ENCODE measurements at regions not wholly inside any gene's neighbourhood (a gene's known extent, or its start where the extent isn't known, plus 50 kb on each side); places are given as distances from the start of the nearest gene placed in this dataset.
A peak's percentile ranks its signal among the peaks of the same experiment; 100 is the strongest.

DNA sequence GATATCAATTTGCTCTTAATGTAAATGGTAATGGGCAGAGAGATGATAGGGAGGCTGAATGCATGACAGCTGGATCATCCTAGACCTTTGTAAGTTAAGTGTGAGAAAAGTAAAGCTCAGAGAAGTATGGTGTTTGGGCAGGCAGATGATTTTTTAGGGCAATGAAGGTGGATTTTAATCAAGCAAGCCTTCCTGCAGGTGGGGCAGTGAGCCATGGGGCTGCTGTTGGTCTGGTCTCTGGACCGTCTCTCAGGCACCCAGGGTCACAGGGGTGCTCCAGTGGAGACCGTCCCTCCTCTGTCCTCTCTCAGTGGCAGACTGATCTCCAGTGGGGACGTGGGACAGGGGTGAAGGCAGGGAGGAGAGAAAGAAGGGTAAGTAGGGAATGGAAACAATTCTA is 69.8 kb upstream of the STK17B start:
- Mint-ChIP-seq H3K4me3 (peak overlapping the region; percentile 74), H3K27me3 (no peaks in the 10 kb centered on the region), H3K4me1 (peaks cover 81% of the 10 kb centered on the region), H3K9me3 (ENCODE audit: insufficient read depth) (no peaks in the 10 kb centered on the region), H3K27ac (peak overlapping the region; percentile 100)
- peak overlapping the region; percentile 66 for H3K4me2 ChIP-seq (replicated peaks; ENCODE audit: low read depth, low read length, poor library complexity, severe bottlenecking)
- H3K27me3 ChIP-seq (replicated peaks in 1 of 4; ENCODE audit: control extremely low read depth in 1 of 4, control insufficient read depth in 3 of 4, insufficient read depth in 4 of 4, low read length in 3 of 4): no peaks in the 10 kb centered on the region
- peak overlapping the region; percentile 27 for H2AFZ ChIP-seq (ENCODE audit: insufficient read depth, low read depth, low read length, poor library complexity, severe bottlenecking)
- H3K9ac ChIP-seq (ENCODE audit: low read length): peak overlapping the region; percentile 16
- intact Hi-C loops (cut with micrococcal nuclease): loop anchor here (2.0 kb wide), 1 partner anchor 584 kb away; the partner anchor contains the start of gene SLC39A10
- POLR2A ChIA-PET: interaction anchor here (1.0 to 4.4 kb wide), 5 partner anchors 20 to 75 kb away, joined by 3 to 34 read pairs (median 6); partner anchors contain the start of gene STK17B
- peaks cover 27% of the 10 kb centered on the region for H3K79me2 ChIP-seq (ENCODE audit: control insufficient read depth, insufficient read depth, low read length)
- WGBS (ENCODE audit: insufficient coverage): 17% methylated on average over 1 of the region's 3 CpGs
- CTCF ChIA-PET: interaction anchor here (0.8 to 6.6 kb wide), 10 partner anchors 28 to 163 kb away, joined by 3 to 71 read pairs (median 5); partner anchors contain the start of gene STK17B
- TF ChIP-seq, protein P1, sequence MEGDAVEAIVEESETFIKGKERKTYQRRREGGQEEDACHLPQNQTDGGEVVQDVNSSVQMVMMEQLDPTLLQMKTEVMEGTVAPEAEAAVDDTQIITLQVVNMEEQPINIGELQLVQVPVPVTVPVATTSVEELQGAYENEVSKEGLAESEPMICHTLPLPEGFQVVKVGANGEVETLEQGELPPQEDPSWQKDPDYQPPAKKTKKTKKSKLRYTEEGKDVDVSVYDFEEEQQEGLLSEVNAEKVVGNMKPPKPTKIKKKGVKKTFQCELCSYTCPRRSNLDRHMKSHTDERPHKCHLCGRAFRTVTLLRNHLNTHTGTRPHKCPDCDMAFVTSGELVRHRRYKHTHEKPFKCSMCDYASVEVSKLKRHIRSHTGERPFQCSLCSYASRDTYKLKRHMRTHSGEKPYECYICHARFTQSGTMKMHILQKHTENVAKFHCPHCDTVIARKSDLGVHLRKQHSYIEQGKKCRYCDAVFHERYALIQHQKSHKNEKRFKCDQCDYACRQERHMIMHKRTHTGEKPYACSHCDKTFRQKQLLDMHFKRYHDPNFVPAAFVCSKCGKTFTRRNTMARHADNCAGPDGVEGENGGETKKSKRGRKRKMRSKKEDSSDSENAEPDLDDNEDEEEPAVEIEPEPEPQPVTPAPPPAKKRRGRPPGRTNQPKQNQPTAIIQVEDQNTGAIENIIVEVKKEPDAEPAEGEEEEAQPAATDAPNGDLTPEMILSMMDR (IDR thresholded peaks at IDR 0.05): no peak
- TF ChIP-seq EZH2 (IDR thresholded peaks at IDR 0.05; ENCODE audit: borderline replicate concordance, insufficient read depth, low read depth, low read length, poor library complexity, severe bottlenecking): no peak
- no peaks in the 10 kb centered on the region for H4K20me1 ChIP-seq (ENCODE audit: control insufficient read depth, insufficient read depth, low read length, poor library complexity, severe bottlenecking)
- peak overlapping the region; percentile 91 to 92 for H3K27ac ChIP-seq (ENCODE audit: low read length in 2 of 2)
- ATAC-seq (ENCODE audit: low read depth) (no peak), DNase-seq (peak; percentile 32)
- peaks cover 71 to 84% of the 10 kb centered on the region in 2 donors for H3K4me1 ChIP-seq (ENCODE audit: control insufficient read depth in 2 of 2, insufficient read depth in 2 of 2, low read length in 2 of 2)
- H3K4me3 ChIP-seq (ENCODE audit: control extremely low read depth in 1 of 5, extremely low read depth in 1 of 5, insufficient read depth in 1 of 5, low read depth in 2 of 5, low read length in 4 of 5): peak overlapping the region in 2 of 5 experiments; percentile 11 to 24
- H3K9me3 ChIP-seq (ENCODE audit: control extremely low read depth in 1 of 3, control insufficient read depth in 2 of 3, insufficient read depth in 1 of 3, low read length in 2 of 3): no peaks in the 10 kb centered on the region
- H3K36me3 ChIP-seq (replicated peaks in 1 of 2; ENCODE audit: control extremely low read depth in 1 of 2, control insufficient read depth in 1 of 2, extremely low read depth in 1 of 2, insufficient read depth in 2 of 2, low read length in 1 of 2): no peaks in the 10 kb centered on the region

DNA sequence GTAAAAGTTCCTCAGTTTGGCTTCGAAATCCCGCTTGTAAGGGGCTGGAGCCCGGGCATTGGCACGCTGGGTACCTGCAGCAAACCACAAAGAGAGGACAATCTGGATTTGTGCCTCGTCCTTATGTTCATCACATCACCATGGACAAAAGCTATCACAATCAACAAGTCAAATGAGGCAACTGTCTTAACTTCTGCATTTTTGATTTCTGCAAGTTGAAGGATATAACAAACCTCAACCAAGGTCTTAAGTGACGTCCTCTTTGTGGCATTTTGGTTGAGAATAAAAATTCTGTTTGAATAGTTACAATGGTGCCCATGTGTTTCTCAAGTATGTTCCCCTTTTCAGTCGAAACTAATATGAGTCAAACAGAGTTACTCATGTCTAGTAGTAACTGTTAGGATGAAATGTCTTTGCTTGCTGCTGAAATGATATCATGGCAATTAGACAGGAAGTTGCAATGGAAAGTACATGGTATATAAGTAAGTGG is 70.8 kb upstream of the STK17B start:
- H3K9me3 ChIP-seq (ENCODE audit: control extremely low read depth in 1 of 3, control insufficient read depth in 2 of 3, insufficient read depth in 1 of 3, low read length in 2 of 3): no peaks in the 10 kb centered on the region
- DNase-seq: peak; percentile 91
- H3K36me3 ChIP-seq (replicated peaks in 1 of 2; ENCODE audit: control extremely low read depth in 1 of 2, control insufficient read depth in 1 of 2, extremely low read depth in 1 of 2, insufficient read depth in 2 of 2, low read length in 1 of 2): no peaks in the 10 kb centered on the region
- Mint-ChIP-seq H3K9me3 (ENCODE audit: insufficient read depth) (no peaks in the 10 kb centered on the region), H3K27me3 (no peaks in the 10 kb centered on the region), H3K27ac (peak overlapping the region; percentile 100), H3K4me1 (peaks cover 73% of the 10 kb centered on the region), H3K4me3 (peak overlapping the region; percentile 86)
- peaks cover 62 to 76% of the 10 kb centered on the region in 2 donors for H3K4me1 ChIP-seq (ENCODE audit: control insufficient read depth in 2 of 2, insufficient read depth in 2 of 2, low read length in 2 of 2)
- ATAC-seq (ENCODE audit: low read depth): peak; percentile 72
- peak overlapping the region; percentile 16 for H3K9ac ChIP-seq (ENCODE audit: low read length)
- H4K20me1 ChIP-seq (ENCODE audit: control insufficient read depth, insufficient read depth, low read length, poor library complexity, severe bottlenecking): no peaks in the 10 kb centered on the region
- 0% methylated on average over 6 of the region's 7 CpGs for WGBS (ENCODE audit: insufficient coverage)
- H3K27me3 ChIP-seq (replicated peaks in 1 of 4; ENCODE audit: control extremely low read depth in 1 of 4, control insufficient read depth in 3 of 4, insufficient read depth in 4 of 4, low read length in 3 of 4): no peaks in the 10 kb centered on the region
- intact Hi-C loops (cut with micrococcal nuclease): loop anchor here (1.0 kb wide), 5 partner anchors 21 to 92 kb away; partner anchors contain the start of gene STK17B
- no peak overlapping the region for H2AFZ ChIP-seq (ENCODE audit: insufficient read depth, low read depth, low read length, poor library complexity, severe bottlenecking)
- peaks cover 18% of the 10 kb centered on the region for H3K79me2 ChIP-seq (ENCODE audit: control insufficient read depth, insufficient read depth, low read length)
- peak overlapping the region in 1 of 5 experiments; percentile 24 for H3K4me3 ChIP-seq (ENCODE audit: control extremely low read depth in 1 of 5, extremely low read depth in 1 of 5, insufficient read depth in 1 of 5, low read depth in 2 of 5, low read length in 4 of 5)
- H3K4me2 ChIP-seq (replicated peaks; ENCODE audit: low read depth, low read length, poor library complexity, severe bottlenecking): peak overlapping the region; percentile 66
- H3K27ac ChIP-seq (ENCODE audit: low read length in 2 of 2): peak overlapping the region; percentile 91 to 92
- ChIA-PET POLR2A (interaction anchor here (0.6 to 4.4 kb wide), 10 partner anchors 10 to 680 kb away, joined by 3 to 34 read pairs (median 4); partner anchors contain the start of gene STK17B), CTCF (interaction anchor here (0.6 to 6.6 kb wide), 10 partner anchors 11 to 164 kb away, joined by 3 to 71 read pairs (median 4); partner anchors contain the start of gene STK17B)
- TF ChIP-seq, protein P1 (IDR thresholded peaks at IDR 0.05): no peak
- no peak for TF ChIP-seq EZH2 (IDR thresholded peaks at IDR 0.05; ENCODE audit: borderline replicate concordance, insufficient read depth, low read depth, low read length, poor library complexity, severe bottlenecking)
